Raji (cell line): ENCODE measurements at regions not wholly inside any gene's neighbourhood (a gene's known extent, or its start where the extent isn't known, plus 50 kb on each side); places are given as distances from the start of the nearest gene placed in this dataset.

ENCODE experiments used
- POLR2A ChIP-seq: IDR thresholded peaks from 2 replicates; pipeline ENCODE4 v1.6.1; 2011; ENCODE audit warnings: low read depth, low read length, control low read depth; ENCODE audit not compliant: insufficient read depth

DNA sequence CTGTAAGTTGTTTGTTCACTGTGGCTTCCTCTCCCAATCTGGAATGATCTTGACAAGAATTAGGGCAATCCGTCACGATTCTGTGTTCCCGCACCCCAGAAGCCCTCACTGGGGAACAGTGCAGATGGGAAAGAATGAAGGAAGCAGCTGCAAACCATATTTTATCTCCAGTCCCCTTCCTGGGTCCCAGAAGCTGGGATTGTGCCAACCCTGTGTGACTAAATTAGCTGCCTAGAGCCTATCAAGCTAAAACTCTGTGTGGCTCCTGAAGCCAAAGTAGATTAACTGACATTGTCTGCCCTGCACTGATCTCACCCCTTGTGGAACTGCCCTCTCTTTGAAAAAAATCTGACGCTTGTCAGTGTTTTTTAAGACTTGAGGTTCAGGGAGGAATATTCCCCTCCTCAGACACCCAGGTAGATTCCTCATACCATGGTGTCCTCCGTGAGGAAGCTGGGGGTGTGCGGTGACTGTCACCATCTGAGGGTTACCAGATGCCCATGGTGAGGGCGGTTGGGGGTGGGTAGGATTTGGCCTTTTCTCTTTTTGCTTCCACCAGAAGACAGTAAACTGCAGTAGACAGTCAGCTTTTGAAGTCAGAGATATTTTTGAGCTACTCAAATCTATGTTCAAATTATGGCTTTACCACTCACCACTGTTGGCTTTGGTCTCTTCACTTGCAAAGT is 358.3 kb upstream of the TPM1 start:
- TF ChIP-seq POLR2A = no peak

DNA sequence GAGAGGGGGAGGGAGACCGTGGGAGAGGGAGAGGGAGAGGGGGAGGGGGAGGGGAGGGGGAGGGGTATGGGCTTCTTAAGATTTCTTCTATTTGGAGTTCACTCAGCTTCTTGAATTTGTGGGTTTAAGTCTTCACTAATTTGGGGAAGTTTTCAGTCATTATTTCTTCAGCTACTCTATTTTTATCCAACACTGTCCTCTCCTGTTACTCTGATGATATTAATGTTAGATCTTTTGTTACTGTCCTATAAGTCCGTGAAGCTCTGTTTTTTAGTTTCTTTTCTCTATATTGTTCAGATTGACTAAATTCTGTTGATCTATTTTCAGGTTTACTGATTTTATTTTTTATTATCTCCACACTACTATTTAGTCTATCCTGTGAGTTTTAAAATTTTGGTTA is 351.5 kb upstream of the TPM1 start:
- no peak for TF ChIP-seq POLR2A

DNA sequence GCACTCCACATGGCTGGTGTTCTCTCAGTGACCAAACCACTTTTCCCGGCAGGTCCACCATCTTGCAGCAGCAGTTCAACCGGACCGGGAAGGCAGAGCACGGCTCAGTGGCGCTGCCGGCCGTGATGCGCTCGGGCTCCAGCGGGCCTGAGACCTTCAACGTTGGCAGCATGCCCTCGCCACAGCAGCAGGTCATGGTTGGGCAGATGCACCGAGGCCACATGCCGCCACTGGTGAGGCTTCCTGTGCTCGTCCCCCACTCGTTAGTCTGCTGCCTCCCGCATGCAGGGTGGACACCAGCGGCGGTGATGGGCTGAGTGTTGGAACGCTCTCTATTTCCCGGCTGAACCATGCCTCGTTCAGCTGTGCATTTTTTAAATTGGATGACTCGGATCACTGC is 344.9 kb upstream of the TPM1 start:
- TF ChIP-seq POLR2A = no peak

DNA sequence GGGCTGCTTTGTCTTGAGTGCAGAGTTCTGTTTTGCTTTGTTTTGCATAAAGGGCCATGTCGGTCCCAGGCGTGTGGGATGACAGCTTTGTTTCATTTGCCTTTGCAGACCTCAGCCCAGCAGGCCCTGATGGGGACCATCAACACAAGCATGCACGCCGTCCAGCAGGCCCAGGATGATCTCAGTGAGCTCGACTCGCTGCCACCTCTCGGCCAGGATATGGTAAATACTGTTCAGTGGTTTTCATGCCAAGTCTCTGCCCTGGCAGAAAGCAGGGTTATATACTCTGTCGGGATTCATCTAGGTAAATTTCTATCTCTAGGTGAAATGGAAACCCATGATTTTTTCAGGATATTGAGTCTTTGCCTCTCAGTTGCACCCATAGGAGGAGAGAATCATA is 343.9 kb upstream of the TPM1 start:
- TF ChIP-seq POLR2A = no peak

- no peak for TF ChIP-seq POLR2A
Observed at GRCh38 chr15:62706317-62706716, 336.2 kb upstream of the TPM1 start.

GRCh38 chr15:62708470-62708869 is 334.1 kb upstream of the TPM1 start:
- no peak for TF ChIP-seq POLR2A

DNA sequence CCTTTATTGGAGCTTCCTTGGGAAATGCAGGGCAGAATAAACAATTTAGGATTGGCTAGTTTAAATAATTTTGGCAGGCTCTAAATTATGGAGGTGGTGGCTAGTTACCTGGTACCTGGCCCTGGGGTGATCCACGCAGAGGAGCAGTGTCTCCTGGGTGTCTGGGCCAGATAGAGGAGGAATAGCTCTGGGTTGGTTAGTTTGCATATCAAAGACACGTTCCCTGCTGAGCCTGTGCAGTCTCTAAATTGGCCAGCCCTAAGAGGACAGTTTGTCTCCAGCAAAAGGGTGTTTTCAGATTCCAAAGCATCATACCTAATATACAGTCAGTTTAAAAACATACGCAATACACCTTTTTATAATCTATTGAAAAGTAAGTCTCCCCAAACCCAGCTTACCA is 333.3 kb upstream of the TPM1 start:
- no peak for TF ChIP-seq POLR2A

GRCh38 chr15:62711691-62712454 is 330.7 kb upstream of the TPM1 start:
- no peak for TF ChIP-seq POLR2A

DNA sequence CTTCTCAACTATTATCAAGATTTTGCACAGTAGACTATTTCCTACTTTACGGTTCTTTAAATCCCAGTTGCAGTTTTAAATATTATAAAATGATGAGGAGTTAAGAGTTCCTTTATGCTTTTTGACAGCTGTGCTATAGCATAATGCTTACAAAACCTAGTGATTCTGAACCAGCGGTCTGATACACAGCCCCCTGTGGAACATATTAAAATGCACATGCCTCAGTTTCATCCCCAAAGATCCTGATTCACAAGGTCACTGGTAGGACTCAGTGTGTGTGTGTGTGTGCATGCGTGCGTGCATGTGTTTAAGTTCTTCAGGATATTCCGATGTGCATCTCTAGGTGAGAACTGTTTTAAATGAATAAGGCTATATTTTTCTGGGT is 330.1 kb upstream of the TPM1 start:
- TF ChIP-seq POLR2A = no peak

DNA sequence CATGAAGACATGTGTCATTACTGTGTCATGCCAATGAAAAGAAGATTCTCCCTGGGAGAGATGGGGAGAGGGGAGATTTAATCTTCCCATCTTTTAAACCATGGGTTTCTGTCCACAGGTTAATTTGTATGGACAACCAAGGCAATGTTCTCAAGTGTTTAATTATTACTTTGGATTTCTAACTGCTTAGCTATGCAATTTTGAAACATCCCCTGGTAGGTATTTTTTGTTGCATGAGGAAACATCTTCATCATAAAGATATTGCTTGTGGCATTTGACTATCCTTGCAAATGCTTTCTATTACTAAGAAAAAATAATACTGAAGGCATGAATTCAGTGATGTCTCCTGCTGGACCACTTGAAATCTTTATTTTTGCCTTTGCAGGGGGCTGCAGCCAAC is 326.6 kb upstream of the TPM1 start:
- no peak for TF ChIP-seq POLR2A

- no peak for TF ChIP-seq POLR2A
Observed at GRCh38 chr15:62717496-62717895, 325.1 kb upstream of the TPM1 start.

DNA sequence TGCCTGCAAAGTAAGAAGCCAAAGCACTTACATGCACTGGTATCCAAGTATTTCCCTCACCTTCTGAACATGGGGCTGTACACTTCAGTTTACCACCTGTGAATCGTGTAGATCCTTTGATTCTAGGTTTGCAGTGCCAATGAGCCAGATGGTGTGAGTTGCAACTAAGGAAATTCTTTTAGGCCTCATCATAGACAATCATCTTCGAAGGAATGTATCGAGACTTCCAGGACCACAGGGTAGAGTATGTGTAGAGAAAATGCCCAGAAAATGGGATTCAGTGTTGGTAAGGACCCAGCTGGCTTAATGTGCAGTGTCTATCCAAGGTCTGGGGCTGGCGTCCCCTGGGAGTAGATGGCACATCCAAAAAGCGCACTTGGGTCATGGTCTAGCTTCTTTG is 323.2 kb upstream of the TPM1 start:
- no peak for TF ChIP-seq POLR2A

DNA sequence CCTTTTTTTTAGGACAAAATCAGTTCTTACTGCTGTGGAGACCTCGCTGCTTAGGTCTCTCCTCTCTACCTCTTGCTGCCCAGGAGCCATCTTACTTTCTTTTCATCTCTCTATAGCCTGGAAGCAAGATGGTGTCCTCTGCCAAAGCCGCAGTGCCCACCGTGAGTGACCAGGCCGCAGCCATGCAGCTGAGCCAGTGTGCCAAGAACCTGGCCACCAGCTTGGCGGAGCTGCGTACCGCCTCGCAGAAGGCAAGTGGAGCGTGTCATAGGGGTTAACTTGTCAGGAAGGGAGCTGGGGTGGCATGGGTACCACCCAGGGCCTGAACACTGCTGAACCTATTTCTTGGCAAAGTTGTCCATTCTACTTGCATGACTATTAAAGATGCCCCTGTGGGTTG is 320.3 kb upstream of the TPM1 start:
- no peak for TF ChIP-seq POLR2A

GRCh38 chr15:62726461-62726860 is 316.1 kb upstream of the TPM1 start:
- no peak for TF ChIP-seq POLR2A

DNA sequence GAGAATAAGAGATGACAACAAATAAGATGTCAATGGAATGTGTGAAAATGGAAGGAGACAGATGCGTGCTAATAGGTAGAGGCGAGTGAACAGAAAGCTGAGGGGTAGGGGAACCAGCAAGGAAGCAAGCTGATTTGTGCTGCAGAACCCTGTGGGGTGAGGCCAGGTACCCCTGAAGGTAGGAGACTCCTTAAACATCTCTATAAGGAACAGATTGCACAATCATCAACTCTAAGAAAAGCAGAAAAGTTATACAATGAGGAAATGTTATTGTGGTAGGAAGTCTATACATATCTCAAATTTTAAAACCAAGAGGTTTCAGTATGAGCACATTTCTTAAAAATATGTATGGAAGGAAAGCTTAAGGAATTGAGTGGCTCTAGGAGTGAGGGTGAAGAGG is 315.0 kb upstream of the TPM1 start:
- no peak for TF ChIP-seq POLR2A

DNA sequence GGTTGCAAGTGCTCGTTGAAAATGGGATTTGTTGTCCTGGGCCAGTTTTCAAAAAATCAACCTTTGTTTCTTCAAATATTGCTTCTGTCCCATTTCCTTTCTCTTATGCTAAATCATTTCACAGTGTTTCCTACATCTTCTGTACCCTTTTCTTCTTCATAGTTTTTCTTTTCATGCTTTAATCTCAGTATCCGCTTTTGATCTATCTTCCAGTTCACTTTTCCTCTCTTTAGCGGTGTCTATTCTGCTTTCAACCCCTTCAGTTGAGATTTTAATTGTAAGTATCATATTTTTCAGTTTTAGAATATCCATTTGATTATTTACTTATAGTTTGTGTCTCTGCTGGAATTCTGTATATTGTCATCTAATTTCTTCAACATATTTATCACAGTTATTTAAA is 311.7 kb upstream of the TPM1 start:
- TF ChIP-seq POLR2A = no peak

- no peak for TF ChIP-seq POLR2A
Observed at GRCh38 chr15:62732078-62732477, 310.5 kb upstream of the TPM1 start.

DNA sequence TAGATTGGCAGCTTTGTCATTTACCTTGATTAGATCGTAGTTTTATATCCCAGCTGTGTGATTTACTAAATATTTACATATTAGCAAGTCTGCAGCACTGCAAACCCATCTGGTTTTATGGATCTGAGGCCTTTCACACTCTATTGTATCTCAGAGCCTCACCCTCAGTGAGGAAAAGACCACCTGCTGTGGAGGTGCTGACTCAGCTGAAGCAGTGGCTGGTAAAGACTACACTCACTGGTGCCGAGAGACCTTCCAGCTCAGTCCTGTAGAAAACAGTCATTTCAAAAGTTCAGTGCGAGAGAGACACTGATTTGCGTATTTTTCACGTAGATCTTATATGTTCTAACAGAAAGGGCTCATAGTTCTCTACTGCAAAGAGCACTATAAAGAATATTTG is 307.8 kb upstream of the TPM1 start:
- TF ChIP-seq POLR2A = no peak

DNA sequence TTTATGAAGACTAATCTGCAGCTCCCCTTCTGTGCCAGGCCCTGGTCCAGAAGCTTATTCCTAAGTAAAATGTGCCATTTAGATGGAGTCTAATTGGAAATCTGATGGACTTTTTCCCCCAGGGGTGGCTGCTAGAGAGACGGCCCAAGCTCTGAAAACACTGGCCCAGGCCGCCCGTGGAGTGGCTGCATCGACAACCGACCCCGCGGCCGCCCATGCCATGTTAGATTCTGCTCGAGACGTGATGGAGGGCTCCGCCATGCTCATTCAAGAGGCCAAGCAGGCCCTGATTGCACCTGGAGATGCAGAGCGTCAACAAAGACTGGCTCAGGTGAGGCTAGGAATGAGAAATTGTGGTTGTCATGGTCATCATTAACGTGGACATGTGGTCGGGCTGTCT is 305.8 kb upstream of the TPM1 start:
- TF ChIP-seq POLR2A = no peak
